CD14-positive monocyte (primary cell): ENCODE measurements at regions not wholly inside any gene's neighbourhood (a gene's known extent, or its start where the extent isn't known, plus 50 kb on each side); places are given as distances from the start of the nearest gene placed in this dataset.

Source experiments
- DNase-seq, 3 donors: peaks; one replicate each; pipeline ENCODE4 v3.0.0-alpha.2; 2011 to 2022
- H2AFZ ChIP-seq: 2 replicates; pipeline ENCODE4 v1.6.0; 2012; ENCODE audit warnings: mild to moderate bottlenecking, low read depth, low read length, inconsistent platforms; ENCODE audit not compliant: insufficient read depth, poor library complexity, severe bottlenecking
- H3K27ac ChIP-seq, 2 donors: 1 replicate in 1 of 2; 2 replicates in 1 of 2; pipeline ENCODE4 v1.5.1; 2012 to 2013; ENCODE audit warnings: low read length in 2 of 2, control low read depth in 1 of 2, inconsistent platforms in 1 of 2, low read depth in 1 of 2, mild to moderate bottlenecking in 1 of 2
- H3K27me3 ChIP-seq, 2 donors: one replicate each; pipeline versions ENCODE4 v1.6.0 to v1.6.1; 2011 to 2013; ENCODE audit warnings: low read length in 2 of 2; ENCODE audit not compliant: control insufficient read depth in 2 of 2, insufficient read depth in 2 of 2
- H3K36me3 ChIP-seq, 2 donors: replicated peaks in 1 of 2; 1 replicate in 1 of 2; 2 replicates in 1 of 2; pipeline versions ENCODE4 v1.5.1 to v1.6.1; 2012 to 2013; ENCODE audit warnings: low read length in 2 of 2, control low read depth in 1 of 2, inconsistent platforms in 1 of 2, mild to moderate bottlenecking in 1 of 2; ENCODE audit not compliant: insufficient read depth in 2 of 2, control insufficient read depth in 1 of 2
- H3K4me1 ChIP-seq, 2 donors: 1 replicate in 1 of 2; 2 replicates in 1 of 2; pipeline versions ENCODE4 v1.5.1 to v1.6.1; 2012 to 2013; ENCODE audit warnings: low read length in 2 of 2, control low read depth in 1 of 2, inconsistent platforms in 1 of 2, mild to moderate bottlenecking in 1 of 2, moderate library complexity in 1 of 2; ENCODE audit not compliant: insufficient read depth in 2 of 2, control insufficient read depth in 1 of 2
- H3K4me2 ChIP-seq: replicated peaks from 2 replicates; pipeline ENCODE3; 2012; ENCODE audit warnings: low read length, moderate library complexity, mild to moderate bottlenecking; ENCODE audit not compliant: poor library complexity, severe bottlenecking; ENCODE audit errors: extremely low read depth
- H3K4me3 ChIP-seq, 3 experiments: fragments of 200-600 bp in 1 of 3; sonication (generic) in 1 of 3; replicated peaks in 1 of 3; 1 replicate in 2 of 3; 2 replicates in 1 of 3; pipeline ENCODE4 v1.5.1; 2011 to 2013; ENCODE audit warnings: low read length in 3 of 3, mild to moderate bottlenecking in 3 of 3, control low read depth in 2 of 3, low read depth in 2 of 3, inconsistent platforms in 1 of 3, moderate library complexity in 1 of 3
- H3K79me2 ChIP-seq: 2 replicates; pipeline ENCODE4 v1.6.0; 2012; ENCODE audit warnings: mild to moderate bottlenecking, control low read depth, inconsistent platforms, low read length, moderate library complexity; ENCODE audit not compliant: insufficient read depth
- H3K9ac ChIP-seq: 2 replicates; pipeline ENCODE4 v1.6.0; 2017; ENCODE audit warnings: low read length, mild to moderate bottlenecking; ENCODE audit not compliant: insufficient read depth, poor library complexity, severe bottlenecking
- H3K9me3 ChIP-seq, 2 donors: replicated peaks in 1 of 2; 1 replicate in 1 of 2; 2 replicates in 1 of 2; pipeline versions ENCODE4 v1.5.1 to v1.6.1; 2012 to 2013; ENCODE audit warnings: low read length in 2 of 2, control low read depth in 1 of 2; ENCODE audit not compliant: control insufficient read depth in 1 of 2, insufficient read depth in 1 of 2
- H4K20me1 ChIP-seq: 2 replicates; pipeline ENCODE4 v1.6.0; 2012; ENCODE audit warnings: mild to moderate bottlenecking, low read length, control low read depth, moderate library complexity; ENCODE audit not compliant: insufficient read depth
- H3K27ac Mint-ChIP-seq, 7 donors: one replicate each; pipeline ENCODE4 v1.8.0; 2020; ENCODE audit warnings: mild to moderate bottlenecking in 7 of 7, mixed read lengths in 7 of 7, moderate library complexity in 6 of 7, inconsistent platforms in 2 of 7
- H3K27me3 Mint-ChIP-seq, 3 donors: one replicate each; pipeline ENCODE4 v1.8.0; 2021 to 2022; ENCODE audit warnings: low read depth in 3 of 3, mild to moderate bottlenecking in 3 of 3, mixed read lengths in 3 of 3, moderate library complexity in 3 of 3, inconsistent platforms in 1 of 3
- H3K36me3 Mint-ChIP-seq, 2 donors: one replicate each; pipeline ENCODE4 v1.8.0; 2020; ENCODE audit warnings: mixed read lengths in 2 of 2, inconsistent platforms in 1 of 2, mild to moderate bottlenecking in 1 of 2
- H3K4me1 Mint-ChIP-seq: one replicate; pipeline ENCODE4 v1.8.0; 2020; ENCODE audit warnings: mild to moderate bottlenecking, mixed read lengths
- H3K4me3 Mint-ChIP-seq, 2 donors: one replicate each; pipeline ENCODE4 v1.8.0; 2020; ENCODE audit warnings: mild to moderate bottlenecking in 2 of 2, mixed read lengths in 2 of 2, moderate library complexity in 1 of 2
- H3K9me3 Mint-ChIP-seq, 7 donors: one replicate each; pipeline ENCODE4 v1.8.0; 2020 to 2022; ENCODE audit warnings: mixed read lengths in 7 of 7, mild to moderate bottlenecking in 6 of 7, moderate library complexity in 6 of 7, inconsistent platforms in 2 of 7
- WGBS: methylation state at CpG from one replicate; pipeline ENCODE4 v1.1.5; 2013; ENCODE audit warnings: missing lambda C conversion rate; ENCODE audit not compliant: insufficient coverage; 5-methylcytosine and 5-hydroxymethylcytosine counted together
- intact Hi-C, 2 donors: fragments of 100-400 bp; cut with micrococcal nuclease; formaldehyde crosslinking; loops; one replicate each; pipeline versions ENCODE4 v1.15.0 to v1.15.1; 2023
- TF ChIP-seq, protein P1 (sequence below): fragments of 200-600 bp; IDR thresholded peaks from one replicate; pipeline ENCODE4 v1.8.0; 2022; ENCODE audit warnings: antibody characterized with exemption, mild to moderate bottlenecking

- WGBS = no CpG with 5 or more reads among the region's 3 CpGs
- no peak overlapping the region for H3K9ac ChIP-seq
- intact Hi-C loops = no loop called here
Measured at GRCh38 chrX:75997692-75998091, 175.2 kb upstream of the PBDC1 start.

GRCh38 chrX:76014321-76014720 lies 158.5 kb upstream of the PBDC1 start:
- H3K4me1 Mint-ChIP-seq = no peaks in the 10 kb centered on the region
- no peaks in the 10 kb centered on the region for H4K20me1 ChIP-seq
- no peaks in the 10 kb centered on the region for H3K36me3 ChIP-seq
- H3K79me2 ChIP-seq = no peaks in the 10 kb centered on the region
- H2AFZ ChIP-seq = no peak overlapping the region
- DNase-seq = no peak
- H3K4me2 ChIP-seq = no peak overlapping the region
- H3K9ac ChIP-seq = no peak overlapping the region
- H3K9me3 ChIP-seq = peaks cover 16 to 27% of the 10 kb centered on the region in 2 donors
- no peak overlapping the region for H3K27ac ChIP-seq
- no peaks in the 10 kb centered on the region for H3K4me1 ChIP-seq
- whole genome bisulfite sequencing = no CpG with 5 or more reads among the region's 3 CpGs
- intact Hi-C loops = no loop called here
- H3K27me3 ChIP-seq = no peaks in the 10 kb centered on the region
- H3K4me3 ChIP-seq = no peak overlapping the region
- no peak overlapping the region for H3K27ac Mint-ChIP-seq
- H3K36me3 Mint-ChIP-seq = no peaks in the 10 kb centered on the region
- H3K27me3 Mint-ChIP-seq = peaks cover 0 to 5% (median 4%) of the 10 kb centered on the region in 3 donors
- H3K4me3 Mint-ChIP-seq = no peak overlapping the region
- H3K9me3 Mint-ChIP-seq = peaks cover 10 to 35% (median 23%) of the 10 kb centered on the region in 7 donors
- TF ChIP-seq, protein P1, sequence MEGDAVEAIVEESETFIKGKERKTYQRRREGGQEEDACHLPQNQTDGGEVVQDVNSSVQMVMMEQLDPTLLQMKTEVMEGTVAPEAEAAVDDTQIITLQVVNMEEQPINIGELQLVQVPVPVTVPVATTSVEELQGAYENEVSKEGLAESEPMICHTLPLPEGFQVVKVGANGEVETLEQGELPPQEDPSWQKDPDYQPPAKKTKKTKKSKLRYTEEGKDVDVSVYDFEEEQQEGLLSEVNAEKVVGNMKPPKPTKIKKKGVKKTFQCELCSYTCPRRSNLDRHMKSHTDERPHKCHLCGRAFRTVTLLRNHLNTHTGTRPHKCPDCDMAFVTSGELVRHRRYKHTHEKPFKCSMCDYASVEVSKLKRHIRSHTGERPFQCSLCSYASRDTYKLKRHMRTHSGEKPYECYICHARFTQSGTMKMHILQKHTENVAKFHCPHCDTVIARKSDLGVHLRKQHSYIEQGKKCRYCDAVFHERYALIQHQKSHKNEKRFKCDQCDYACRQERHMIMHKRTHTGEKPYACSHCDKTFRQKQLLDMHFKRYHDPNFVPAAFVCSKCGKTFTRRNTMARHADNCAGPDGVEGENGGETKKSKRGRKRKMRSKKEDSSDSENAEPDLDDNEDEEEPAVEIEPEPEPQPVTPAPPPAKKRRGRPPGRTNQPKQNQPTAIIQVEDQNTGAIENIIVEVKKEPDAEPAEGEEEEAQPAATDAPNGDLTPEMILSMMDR = no peak

More at GRCh38 chrX:75997692-75998091, 175.2 kb upstream of the PBDC1 start:
- Histone ChIP-seq H3K4me1 (no peaks in the 10 kb centered on the region), H4K20me1 (no peaks in the 10 kb centered on the region), H3K27ac (no peak overlapping the region), H3K4me3 (no peak overlapping the region), H3K4me2 (no peak overlapping the region), H3K27me3 (no peaks in the 10 kb centered on the region), H2AFZ (no peak overlapping the region), H3K79me2 (no peaks in the 10 kb centered on the region), H3K36me3 (no peaks in the 10 kb centered on the region), H3K9me3 (peaks cover 7 to 13% of the 10 kb centered on the region in 2 donors)
- no peak for DNase-seq
- Mint-ChIP-seq H3K9me3 (peaks cover 0 to 19% (median 9%) of the 10 kb centered on the region in 7 donors), H3K36me3 (no peaks in the 10 kb centered on the region), H3K27ac (no peak overlapping the region), H3K4me3 (no peak overlapping the region), H3K27me3 (peaks cover 0 to 4% (median 0%) of the 10 kb centered on the region in 3 donors), H3K4me1 (no peaks in the 10 kb centered on the region)
- TF ChIP-seq, protein P1 = no peak
